GM12878 (cell line): ENCODE measurements at regions not wholly inside any gene's neighbourhood (a gene's known extent, or its start where the extent isn't known, plus 50 kb on each side); places are given as distances from the start of the nearest gene placed in this dataset.

Experiments used
- ATAC-seq: fragments of 200-7000 bp; cut with Tn5 transposase; 3 replicates; pipeline ENCODE4 v1.9.1; 2020; ENCODE audit warnings: mild to moderate bottlenecking, moderate library complexity
- BruUV-seq: library from RNA; stranded (reverse); fragments of 400-500 nt; replicated peaks from 2 replicates; lab custom pipeline; 2021; lab: Mats Ljungman, UMichigan
- CTCF ChIA-PET: fragments of 300-600 bp; sonication (Branson Sonifier 250); formaldehyde crosslinking; extraction: SDS; loops from one replicate; lab custom pipeline; 2021; ENCODE audit warnings: inconsistent platforms; lab: Yijun Ruan, JAX
- POLR2A ChIA-PET: fragments of 350-600 bp; formaldehyde crosslinking; extraction: SDS; loops from one replicate; lab custom pipeline; 2021; ENCODE audit warnings: inconsistent platforms; lab: Charles Lee
- RAD21 ChIA-PET: fragments of 300-600 bp; sonication (Branson Sonifier 250); formaldehyde crosslinking; loops from one replicate; lab custom pipeline; 2023; ENCODE audit warnings: antibody characterized with exemption; ENCODE audit not compliant: unreplicated experiment; lab: Charles Lee
- SMC1A ChIA-PET: fragments of 300-600 bp; sonication (Branson Sonifier 250); formaldehyde crosslinking; loops from one replicate; lab custom pipeline; 2023; ENCODE audit not compliant: unreplicated experiment, uncharacterized antibody; lab: Charles Lee
- DNase-seq: peaks from one replicate; pipeline ENCODE4 v3.0.0-alpha.2; 2011; ENCODE audit warnings: low read depth, low spot score
- FAIRE-seq: peaks from 3 replicates; lab custom pipeline; 2011; peaks lifted over from hg19 to GRCh38; lab: Jason Lieb, UNC
- H2AFZ ChIP-seq: 2 replicates; pipeline ENCODE4 v1.6.0; 2011; ENCODE audit warnings: low read depth, low read length, control low read depth; ENCODE audit not compliant: control insufficient read depth
- H3K27ac ChIP-seq: 2 replicates; pipeline ENCODE4 v1.5.1; 2011; ENCODE audit warnings: control low read depth; ENCODE audit not compliant: control insufficient read depth, insufficient read depth
- H3K27me3 ChIP-seq, 2 experiments: replicated peaks in 1 of 2; 2 replicates each; pipeline versions ENCODE4 v1.6.0 to v1.6.1; 2011; ENCODE audit warnings: low read length in 1 of 2; ENCODE audit not compliant: control insufficient read depth in 2 of 2, insufficient read depth in 2 of 2
- H3K36me3 ChIP-seq, 2 experiments: 2 replicates each; pipeline ENCODE4 v1.5.1; 2011; ENCODE audit warnings: low read length in 1 of 2; ENCODE audit not compliant: control insufficient read depth in 2 of 2, insufficient read depth in 2 of 2
- H3K4me1 ChIP-seq: 2 replicates; pipeline ENCODE4 v1.6.1; 2011; ENCODE audit warnings: mild to moderate bottlenecking, low read length, moderate library complexity, mixed read lengths; ENCODE audit not compliant: control insufficient read depth, insufficient read depth
- H3K4me2 ChIP-seq: 2 replicates; pipeline ENCODE4 v1.6.0; 2011; ENCODE audit warnings: control low read depth; ENCODE audit not compliant: control insufficient read depth, insufficient read depth
- H3K4me3 ChIP-seq: fragments of 200-600 bp; sonication (generic); 2 replicates; pipeline ENCODE4 v1.5.1; 2016
- H3K79me2 ChIP-seq: 2 replicates; pipeline ENCODE4 v1.6.0; 2011; ENCODE audit warnings: low read length; ENCODE audit not compliant: control insufficient read depth, insufficient read depth
- H3K9ac ChIP-seq: 2 replicates; pipeline ENCODE4 v1.8.0; 2011; ENCODE audit warnings: low read length, control low read depth, mixed read lengths; ENCODE audit not compliant: control insufficient read depth, insufficient read depth
- H3K9me3 ChIP-seq: replicated peaks from 3 replicates; pipeline ENCODE4 v1.5.1; 2011; ENCODE audit warnings: mild to moderate bottlenecking, low read length; ENCODE audit not compliant: control insufficient read depth, insufficient read depth
- H4K20me1 ChIP-seq: 2 replicates; pipeline ENCODE4 v1.6.0; 2011; ENCODE audit not compliant: control insufficient read depth, insufficient read depth
- GABPA ChIP-seq: IDR thresholded peaks from 2 replicates; pipeline ENCODE4 v1.6.1; 2014; ENCODE audit warnings: antibody characterized with exemption, low read depth, mild to moderate bottlenecking, inconsistent platforms
- HDAC6 ChIP-seq: fragments of 200-600 bp; sonication (generic); IDR thresholded peaks from one replicate; pipeline ENCODE4 v1.8.0; 2017; ENCODE audit warnings: antibody characterized with exemption; ENCODE audit not compliant: unreplicated experiment
- MEF2B ChIP-seq: fragments of 450-650 bp; IDR thresholded peaks from 2 replicates; pipeline ENCODE4 v1.6.1; 2018; ENCODE audit warnings: mild to moderate bottlenecking, moderate library complexity; ENCODE audit not compliant: partially characterized antibody, poor library complexity, severe bottlenecking
- MTA3 ChIP-seq: IDR thresholded peaks from 2 replicates; pipeline ENCODE4 v1.6.1; 2012; ENCODE audit warnings: low read length, inconsistent platforms, borderline replicate concordance
- PAX8 ChIP-seq: fragments of 450-650 bp; IDR thresholded peaks from 2 replicates; pipeline ENCODE4 v1.6.1; 2017; ENCODE audit warnings: mild to moderate bottlenecking, moderate library complexity
- PBX3 ChIP-seq: IDR thresholded peaks from 2 replicates; pipeline ENCODE4 v1.6.1; 2011; ENCODE audit warnings: mild to moderate bottlenecking, low read depth, low read length, moderate library complexity; ENCODE audit not compliant: insufficient replicate concordance
- RAD51 ChIP-seq: fragments of 450-650 bp; IDR thresholded peaks from 2 replicates; pipeline ENCODE4 v1.6.1; 2016; ENCODE audit warnings: moderate library complexity, mild to moderate bottlenecking, inconsistent platforms
- RB1 ChIP-seq: fragments of 450-650 bp; formaldehyde crosslinking; IDR thresholded peaks from 2 replicates; pipeline ENCODE4 v1.6.1; 2017; ENCODE audit warnings: mild to moderate bottlenecking, borderline replicate concordance
- STAT1 ChIP-seq: fragments of 450-650 bp; conservative IDR thresholded peaks from 2 replicates; pipeline ENCODE4 v1.6.1; 2014; ENCODE audit warnings: antibody characterized with exemption, mild to moderate bottlenecking
- ZSCAN29 ChIP-seq: fragments of 450-650 bp; IDR thresholded peaks from 2 replicates; pipeline ENCODE4 v1.6.1; 2017; ENCODE audit warnings: mild to moderate bottlenecking, moderate library complexity
- WGBS: methylation state at CpG from one replicate; pipeline ENCODE4 v1.1.6; 2016; ENCODE audit warnings: low lambda C conversion rate; ENCODE audit not compliant: insufficient replicate concordance, insufficient coverage; ENCODE audit errors: missing lambda C conversion rate; 5-methylcytosine and 5-hydroxymethylcytosine counted together
- in situ Hi-C: fragments of 300-500 bp; cut with MboI; formaldehyde crosslinking; loops from 9 replicates; pipeline ENCODE4 v1.14.3; 2018; ENCODE audit warnings: mixed read lengths
- intact Hi-C: fragments of 100-400 bp; cut with micrococcal nuclease; formaldehyde crosslinking; loops from one replicate; pipeline ENCODE4 v1.14.2; 2022; ENCODE audit not compliant: unreplicated experiment
- TF ChIP-seq, protein P1 (sequence below): IDR thresholded peaks from 2 replicates; pipeline ENCODE4 v1.6.1; 2012; ENCODE audit warnings: mild to moderate bottlenecking, low read depth, low read length

DNA sequence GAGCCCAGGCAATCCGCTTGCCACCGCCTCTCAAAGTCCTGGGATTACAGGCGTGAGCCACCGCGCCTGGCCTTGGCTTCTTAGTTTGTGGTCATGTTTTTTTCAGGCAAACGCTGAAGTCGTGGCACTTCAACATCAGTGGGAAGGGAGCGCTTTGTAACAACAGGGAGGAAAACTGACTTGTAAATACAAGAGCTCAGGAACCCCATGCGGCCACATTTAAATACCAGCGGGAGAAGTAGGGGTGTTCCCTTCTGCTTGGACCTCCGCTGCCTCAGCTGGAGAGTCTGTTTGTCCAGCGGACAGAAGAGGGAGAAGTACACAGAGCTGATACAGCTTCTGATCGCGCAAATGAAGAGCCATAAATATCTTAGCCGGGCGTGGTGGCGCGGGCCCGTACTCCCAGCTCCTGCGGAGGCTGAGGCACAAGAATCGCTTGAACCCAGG, 108.7 kb upstream of the KMT2C start (continued):
- TF ChIP-seq PAX8 (no peak), STAT1 (no peak), HDAC6 (no peak), MEF2B (no peak), MTA3 (no peak), PBX3 (no peak), ZSCAN29 (no peak)
- TF ChIP-seq, protein P1, sequence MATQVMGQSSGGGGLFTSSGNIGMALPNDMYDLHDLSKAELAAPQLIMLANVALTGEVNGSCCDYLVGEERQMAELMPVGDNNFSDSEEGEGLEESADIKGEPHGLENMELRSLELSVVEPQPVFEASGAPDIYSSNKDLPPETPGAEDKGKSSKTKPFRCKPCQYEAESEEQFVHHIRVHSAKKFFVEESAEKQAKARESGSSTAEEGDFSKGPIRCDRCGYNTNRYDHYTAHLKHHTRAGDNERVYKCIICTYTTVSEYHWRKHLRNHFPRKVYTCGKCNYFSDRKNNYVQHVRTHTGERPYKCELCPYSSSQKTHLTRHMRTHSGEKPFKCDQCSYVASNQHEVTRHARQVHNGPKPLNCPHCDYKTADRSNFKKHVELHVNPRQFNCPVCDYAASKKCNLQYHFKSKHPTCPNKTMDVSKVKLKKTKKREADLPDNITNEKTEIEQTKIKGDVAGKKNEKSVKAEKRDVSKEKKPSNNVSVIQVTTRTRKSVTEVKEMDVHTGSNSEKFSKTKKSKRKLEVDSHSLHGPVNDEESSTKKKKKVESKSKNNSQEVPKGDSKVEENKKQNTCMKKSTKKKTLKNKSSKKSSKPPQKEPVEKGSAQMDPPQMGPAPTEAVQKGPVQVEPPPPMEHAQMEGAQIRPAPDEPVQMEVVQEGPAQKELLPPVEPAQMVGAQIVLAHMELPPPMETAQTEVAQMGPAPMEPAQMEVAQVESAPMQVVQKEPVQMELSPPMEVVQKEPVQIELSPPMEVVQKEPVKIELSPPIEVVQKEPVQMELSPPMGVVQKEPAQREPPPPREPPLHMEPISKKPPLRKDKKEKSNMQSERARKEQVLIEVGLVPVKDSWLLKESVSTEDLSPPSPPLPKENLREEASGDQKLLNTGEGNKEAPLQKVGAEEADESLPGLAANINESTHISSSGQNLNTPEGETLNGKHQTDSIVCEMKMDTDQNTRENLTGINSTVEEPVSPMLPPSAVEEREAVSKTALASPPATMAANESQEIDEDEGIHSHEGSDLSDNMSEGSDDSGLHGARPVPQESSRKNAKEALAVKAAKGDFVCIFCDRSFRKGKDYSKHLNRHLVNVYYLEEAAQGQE, result no peak

- Histone ChIP-seq H3K9me3 (no peaks in the 10 kb centered on the region), H3K79me2 (no peaks in the 10 kb centered on the region), H3K27ac (no peak overlapping the region), H3K4me2 (no peak overlapping the region), H3K4me1 (no peaks in the 10 kb centered on the region), H4K20me1 (no peaks in the 10 kb centered on the region), H3K4me3 (no peak overlapping the region), H3K9ac (no peak overlapping the region), H2AFZ (no peak overlapping the region), H3K36me3 (no peaks in the 10 kb centered on the region), H3K27me3 (no peaks in the 10 kb centered on the region)
- intact Hi-C loops (no loop called here), in situ Hi-C loops (no loop called here)
- BruUV-seq, result no TSS peak
- ChIA-PET RAD21 (no interaction called here), SMC1A (no interaction called here), CTCF (no interaction called here), POLR2A (no interaction called here)
- 74% methylated on average over 5 of the region's 5 CpGs for WGBS
- no peak for ATAC-seq
- TF ChIP-seq RB1 (no peak), RAD51 (no peak), GABPA (no peak)
- DNase-seq, result no peak
- no peak for FAIRE-seq
These were observed 108.0 kb upstream of the KMT2C start for GRCh38 chr7:152543799-152544198.
